ENCODE measurements at regions not wholly inside any gene's neighbourhood (a gene's known extent, or its start where the extent isn't known, plus 50 kb on each side); places are given as distances from the start of the nearest gene placed in this dataset.

DNA sequence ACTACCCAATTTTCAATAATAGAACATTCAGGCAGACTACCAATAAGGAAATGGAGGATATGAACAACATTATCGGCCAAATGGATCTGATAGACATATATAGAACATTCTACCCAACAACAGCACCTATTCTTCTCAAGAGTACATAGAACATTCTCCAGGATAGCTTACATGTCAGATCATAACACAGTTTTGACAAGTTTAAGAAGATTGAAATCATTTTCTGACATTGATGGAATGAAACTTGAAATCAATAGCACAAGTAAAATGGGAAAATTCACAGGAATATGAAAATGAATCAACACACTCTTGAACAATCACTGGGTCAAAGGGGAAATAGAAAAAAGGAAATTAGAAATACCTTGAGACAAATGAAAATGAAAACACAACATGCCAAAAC lies 94.6 kb upstream of the MEGF10 start:
- H3K27ac ChIP-seq (ENCODE audit: extremely low read depth, low read depth, low read length) = no peak overlapping the region
- no peaks in the 10 kb centered on the region for H3K9me3 ChIP-seq (replicated peaks; ENCODE audit: control insufficient read depth, insufficient read depth, low read depth, low read length)
- intact Hi-C loops (cut with micrococcal nuclease) (no loop called here), in situ Hi-C loops (cut with MboI) (no loop called here)
- no peak for TF ChIP-seq ZNF134 (CRISPR knock-in tag; conservative IDR thresholded peaks at IDR 0.05)
- no peak for TF ChIP-seq NFRKB (IDR thresholded peaks at IDR 0.05; ENCODE audit: low read depth)
- TF ChIP-seq FIP1L1 (IDR thresholded peaks at IDR 0.05; ENCODE audit: low read depth, low read length, poor library complexity, severe bottlenecking) = no peak
- TF ChIP-seq NCOA1 (IDR thresholded peaks at IDR 0.05; ENCODE audit: low read depth) = no peak
- TF ChIP-seq NFIC (IDR thresholded peaks at IDR 0.05) = no peak
- TF ChIP-seq ELF2 (CRISPR knock-in tag; IDR thresholded peaks at IDR 0.05) = no peak
- no peak for TF ChIP-seq GTF2E2 (tag; IDR thresholded peaks at IDR 0.05)
- TF ChIP-seq CREB3 (tag; conservative IDR thresholded peaks at IDR 0.05; ENCODE audit: low read depth) = no peak
- TF ChIP-seq, protein P1, sequence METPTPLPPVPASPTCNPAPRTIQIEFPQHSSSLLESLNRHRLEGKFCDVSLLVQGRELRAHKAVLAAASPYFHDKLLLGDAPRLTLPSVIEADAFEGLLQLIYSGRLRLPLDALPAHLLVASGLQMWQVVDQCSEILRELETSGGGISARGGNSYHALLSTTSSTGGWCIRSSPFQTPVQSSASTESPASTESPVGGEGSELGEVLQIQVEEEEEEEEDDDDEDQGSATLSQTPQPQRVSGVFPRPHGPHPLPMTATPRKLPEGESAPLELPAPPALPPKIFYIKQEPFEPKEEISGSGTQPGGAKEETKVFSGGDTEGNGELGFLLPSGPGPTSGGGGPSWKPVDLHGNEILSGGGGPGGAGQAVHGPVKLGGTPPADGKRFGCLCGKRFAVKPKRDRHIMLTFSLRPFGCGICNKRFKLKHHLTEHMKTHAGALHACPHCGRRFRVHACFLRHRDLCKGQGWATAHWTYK (CRISPR knock-in tag; IDR thresholded peaks at IDR 0.05) = no peak
- TF ChIP-seq ZNF609 (CRISPR knock-in tag; IDR thresholded peaks at IDR 0.05; ENCODE audit: borderline replicate concordance) = no peak
- TF ChIP-seq ZNF24 (IDR thresholded peaks at IDR 0.05) = no peak
- TF ChIP-seq MEF2D (tag; conservative IDR thresholded peaks at IDR 0.05; ENCODE audit: low read depth) = no peak
- TF ChIP-seq PHF8 (IDR thresholded peaks at IDR 0.05; ENCODE audit: borderline replicate concordance, low read length) = no peak
- TF ChIP-seq HOXB6 (CRISPR knock-in tag; IDR thresholded peaks at IDR 0.05; ENCODE audit: borderline replicate concordance) = no peak
- TF ChIP-seq PTTG1 (tag; IDR thresholded peaks at IDR 0.05; ENCODE audit: low read depth) = no peak
- no peak for TF ChIP-seq CC2D1A (IDR thresholded peaks at IDR 0.05)
- no peak for TF ChIP-seq NR2F6 (CRISPR knock-in tag; IDR thresholded peaks at IDR 0.05)
- no peaks in the 10 kb centered on the region for H3K9me1 ChIP-seq (ENCODE audit: control insufficient read depth, insufficient read depth, low read length)
- no peaks in the 10 kb centered on the region for H3K4me1 ChIP-seq (replicated peaks in 1 of 2; ENCODE audit: control insufficient read depth in 2 of 2, insufficient read depth in 2 of 2, low read length in 2 of 2)
- H4K20me1 ChIP-seq (replicated peaks; ENCODE audit: control insufficient read depth, insufficient read depth, low read length) = no peaks in the 10 kb centered on the region
- H3K4me2 ChIP-seq (ENCODE audit: insufficient read depth, low read length) = no peak overlapping the region
- H2AFZ ChIP-seq (ENCODE audit: low read depth, low read length) = no peak overlapping the region
- FAIRE-seq (no peak), DNase-seq (ENCODE audit: extremely low read depth in 1 of 4, low spot score in 3 of 4) (no peak), ATAC-seq (no peak)
- H3K4me3 ChIP-seq = no peak overlapping the region
- POLR2A ChIA-PET = no interaction called here
- no TSS peak for BruUV-seq (replicated peaks)
- CTCF ChIA-PET (ENCODE audit: low intra/inter-chr PET ratio) = no interaction called here
- H3K79me2 ChIP-seq (ENCODE audit: control insufficient read depth, insufficient read depth, low read length) = no peaks in the 10 kb centered on the region
- 0% methylated on average over 1 of the region's 1 CpG for WGBS (ENCODE audit: insufficient coverage, low coverage, missing lambda C conversion rate)
- no peaks in the 10 kb centered on the region for H3K36me3 ChIP-seq (ENCODE audit: control insufficient read depth, insufficient read depth, low read length)
- H3K27me3 ChIP-seq (ENCODE audit: control insufficient read depth in 2 of 2, insufficient read depth in 2 of 2, low read length in 2 of 2) = no peaks in the 10 kb centered on the region
- H3K9ac ChIP-seq (ENCODE audit: insufficient read depth in 1 of 2, low read depth in 2 of 2, low read length in 2 of 2) = no peak overlapping the region
